Dedifferentiated amniotic fluid mesenchymal stem cell (primary cell): ENCODE measurements at regions not wholly inside any gene's neighbourhood (a gene's known extent, or its start where the extent isn't known, plus 50 kb on each side); places are given as distances from the start of the nearest gene placed in this dataset.

ENCODE experiments used
- DNase-seq: peaks from one replicate; pipeline ENCODE4 v3.0.0-alpha.2; 2016; ENCODE audit errors: extremely low spot score

DNA sequence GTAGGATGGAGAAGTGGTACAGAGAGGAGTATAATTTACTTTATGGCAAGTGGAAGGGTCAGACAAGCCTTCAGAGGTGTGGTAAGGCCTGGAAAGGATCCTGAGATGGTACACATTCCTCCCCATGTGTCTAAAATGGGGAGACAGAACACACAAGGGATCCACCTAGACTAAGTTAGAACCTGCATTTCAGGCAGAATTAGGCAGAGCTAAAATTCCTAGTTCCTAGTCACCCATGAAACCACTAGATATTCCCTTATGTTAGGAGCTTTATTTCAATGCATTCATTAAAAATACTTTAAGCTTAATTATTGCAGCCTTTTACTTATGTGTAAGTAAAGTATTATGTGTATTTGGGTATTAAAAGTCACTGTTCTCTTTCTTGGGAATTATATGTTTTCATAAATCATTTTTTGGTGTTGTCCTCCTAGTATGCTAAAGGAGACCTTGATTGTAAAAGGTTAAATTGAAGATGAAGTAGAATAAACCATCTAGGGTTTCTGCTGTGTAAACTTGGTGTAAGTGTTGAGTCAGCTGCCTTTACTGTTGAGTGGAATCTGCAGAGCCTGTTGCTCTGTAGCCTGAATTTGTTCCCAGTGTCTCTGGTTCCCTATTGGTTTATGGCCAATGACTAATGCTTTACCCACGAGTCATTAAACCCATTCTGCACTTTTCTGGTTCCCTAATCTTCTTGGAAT lies 423.2 kb downstream of the ATP23 start:
- DNase-seq, result peak; percentile 98

- no peak for DNase-seq
Observed at GRCh38 chr12:58365087-58365390, 423.7 kb downstream of the ATP23 start.

DNA sequence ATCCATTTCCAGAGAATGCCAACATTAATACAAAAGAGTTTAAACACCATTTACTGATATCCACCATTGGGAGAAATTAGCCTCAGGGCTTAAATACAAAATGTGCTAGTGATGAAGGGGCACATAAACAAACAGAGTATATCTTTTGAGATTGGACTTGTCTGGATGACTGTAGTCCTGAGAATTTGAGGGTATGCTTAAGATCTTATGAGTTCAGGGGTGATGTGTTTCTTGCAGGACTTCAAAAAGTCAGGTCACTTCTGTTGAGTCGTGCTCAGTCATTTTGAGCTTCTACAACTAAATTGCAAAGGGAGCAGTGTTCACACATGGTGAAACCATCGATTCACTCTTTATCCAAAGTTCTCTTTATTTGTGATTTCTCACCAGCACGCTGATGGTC lies 425.7 kb downstream of the ATP23 start:
- no peak for DNase-seq

DNA sequence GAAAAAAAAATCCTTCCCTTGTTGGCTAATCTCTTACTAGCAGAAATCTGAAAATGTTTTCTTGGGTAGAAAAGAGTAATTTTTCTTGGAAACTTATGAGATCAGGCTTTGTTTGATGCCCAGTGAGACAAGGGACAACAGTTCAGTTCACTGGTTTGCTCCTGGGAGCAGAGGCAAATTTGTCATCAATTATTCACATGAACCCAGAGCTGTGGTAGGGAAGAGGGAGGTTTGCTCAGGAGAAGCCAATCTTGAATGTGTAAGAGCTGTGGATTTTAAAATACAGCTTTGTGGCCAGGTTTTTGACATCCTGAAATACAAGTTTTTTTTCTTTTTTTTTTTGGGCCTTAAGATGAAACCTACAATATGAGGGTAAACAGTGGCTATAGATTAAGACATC lies 426.6 kb downstream of the ATP23 start:
- no peak for DNase-seq

DNA sequence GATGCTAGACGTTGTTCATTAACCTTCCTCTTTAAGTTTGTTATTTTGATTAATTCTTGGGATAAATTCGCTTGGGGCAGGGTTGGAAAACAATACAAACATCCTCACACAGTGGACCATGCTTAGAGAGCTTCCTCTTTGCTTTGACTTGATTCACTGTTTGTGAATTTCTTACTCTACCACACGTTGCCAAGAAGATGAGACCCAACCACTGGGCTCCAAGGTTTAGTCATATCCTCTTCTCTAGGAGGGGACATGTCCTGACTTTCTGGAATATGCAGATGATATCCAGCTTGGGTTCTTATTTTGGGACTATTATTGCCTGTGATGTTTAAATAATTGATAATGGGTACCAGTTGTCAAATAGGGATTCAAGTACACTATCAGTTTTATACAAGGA lies 428.2 kb downstream of the ATP23 start:
- DNase-seq, result no peak

- DNase-seq, result no peak
Observed at GRCh38 chr12:58372298-58372697, 430.9 kb downstream of the ATP23 start.

DNA sequence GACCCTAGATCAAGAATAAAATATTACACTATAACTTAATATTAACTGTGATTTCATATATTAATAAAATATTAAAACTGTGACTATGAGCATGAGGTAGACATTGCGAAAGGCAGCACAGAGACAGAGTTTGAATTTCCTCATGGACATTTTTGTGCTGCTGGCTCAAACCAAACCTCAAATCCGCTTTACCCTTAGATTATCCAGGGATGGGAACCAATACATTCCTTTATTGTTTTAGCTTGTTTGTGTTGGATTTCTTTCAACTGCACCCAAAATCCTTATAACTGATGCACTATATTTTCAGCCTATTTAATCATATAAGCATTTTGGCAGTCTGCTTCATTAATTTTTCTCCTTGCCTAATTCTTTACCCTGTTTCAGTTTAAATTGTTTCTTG lies 436.7 kb downstream of the ATP23 start:
- DNase-seq, result no peak

DNA sequence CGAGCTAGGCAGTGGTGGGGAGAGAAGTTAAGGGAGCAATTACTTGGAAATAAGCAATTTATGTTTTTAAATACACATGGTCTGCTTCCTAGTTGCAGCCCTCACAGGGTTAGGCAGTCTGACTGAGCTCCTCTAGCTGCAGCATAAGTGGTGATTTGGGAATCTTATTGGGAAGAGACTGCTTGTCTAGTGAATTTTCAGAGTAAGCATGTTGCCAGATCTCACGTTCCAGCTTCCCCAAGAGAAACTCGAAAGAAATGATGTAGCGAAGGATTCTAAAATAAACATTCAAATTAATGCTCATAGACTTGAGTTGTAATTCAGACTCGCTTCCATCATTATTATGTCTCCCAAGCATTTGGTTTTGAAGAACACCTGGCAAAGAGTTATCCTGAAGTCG lies 440.2 kb downstream of the ATP23 start:
- DNase-seq, result no peak

DNA sequence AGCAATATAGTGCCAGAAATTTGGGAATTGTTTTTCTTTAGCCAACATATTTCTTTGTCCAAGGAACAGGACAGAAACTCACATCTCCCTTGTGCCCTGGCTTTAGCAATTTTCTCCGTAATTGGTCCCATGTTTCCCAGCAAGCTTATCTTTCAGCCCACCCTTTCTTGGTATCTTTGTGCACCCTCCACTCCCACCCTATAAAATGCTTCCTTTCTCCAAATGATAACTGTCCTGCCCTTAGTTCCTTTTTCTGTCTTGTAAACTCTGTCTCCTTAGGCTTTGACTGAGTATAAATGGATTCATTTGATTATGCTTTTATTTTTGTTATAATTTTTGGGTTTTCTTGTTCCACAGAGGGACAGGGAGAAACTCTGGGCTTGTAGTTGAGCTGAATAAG lies 442.8 kb downstream of the ATP23 start:
- no peak for DNase-seq

DNA sequence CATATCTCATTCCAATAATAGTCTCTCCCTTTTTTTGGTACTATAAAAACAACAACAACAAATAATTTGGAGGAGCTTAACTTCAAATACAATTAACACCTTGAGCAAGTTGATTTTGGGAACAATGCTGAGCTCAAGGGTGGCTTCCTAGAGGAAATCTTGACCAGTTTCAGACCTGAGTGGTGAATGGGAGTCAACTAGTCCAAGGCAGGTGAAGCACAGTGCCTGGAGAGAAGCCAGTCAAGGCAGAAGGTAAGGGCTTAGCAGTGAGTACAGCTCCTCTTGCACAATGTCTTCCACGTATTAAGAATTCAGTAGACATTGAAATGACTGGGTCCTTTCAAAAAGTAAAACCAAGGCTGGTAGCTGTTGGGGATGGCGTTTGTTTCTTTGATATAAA lies 444.8 kb downstream of the ATP23 start:
- no peak for DNase-seq

DNA sequence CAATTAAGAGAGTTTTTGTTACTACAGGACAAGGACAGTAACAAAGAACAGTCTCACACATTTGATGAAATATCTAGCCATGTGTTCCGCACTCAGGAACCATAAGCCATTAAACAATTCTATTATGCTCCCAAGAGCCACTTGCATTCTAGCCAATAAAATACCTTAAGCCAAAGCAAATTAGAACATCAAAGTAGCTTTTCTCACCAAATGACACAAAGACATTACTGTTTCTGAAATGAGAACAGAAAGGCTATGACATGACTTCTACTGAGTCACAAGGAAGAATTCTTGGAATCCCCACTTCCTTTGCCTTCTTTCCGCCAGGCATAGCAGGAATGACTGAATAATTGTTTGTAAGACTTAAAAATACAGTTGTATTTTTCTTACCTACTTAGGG lies 445.8 kb downstream of the ATP23 start:
- no peak for DNase-seq

DNA sequence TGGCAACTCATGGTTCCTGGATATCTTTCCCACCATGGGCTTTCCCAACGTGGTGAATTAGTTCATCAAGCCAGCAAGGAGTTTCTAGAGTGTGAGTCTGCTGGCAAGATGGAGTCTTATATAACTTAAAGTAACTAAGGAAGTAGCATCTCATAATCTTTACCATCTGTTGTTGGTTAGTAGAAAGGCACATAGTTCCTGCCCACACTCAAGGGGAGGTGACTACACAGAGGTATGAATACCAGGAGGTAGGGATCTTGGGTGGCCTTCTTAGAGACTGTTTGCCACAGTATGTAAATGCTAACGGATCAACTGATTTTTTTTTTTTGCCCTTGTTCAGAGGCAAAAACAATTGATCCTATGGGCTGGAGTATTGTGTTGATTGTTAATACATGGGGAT lies 446.9 kb downstream of the ATP23 start:
- DNase-seq, result no peak

DNA sequence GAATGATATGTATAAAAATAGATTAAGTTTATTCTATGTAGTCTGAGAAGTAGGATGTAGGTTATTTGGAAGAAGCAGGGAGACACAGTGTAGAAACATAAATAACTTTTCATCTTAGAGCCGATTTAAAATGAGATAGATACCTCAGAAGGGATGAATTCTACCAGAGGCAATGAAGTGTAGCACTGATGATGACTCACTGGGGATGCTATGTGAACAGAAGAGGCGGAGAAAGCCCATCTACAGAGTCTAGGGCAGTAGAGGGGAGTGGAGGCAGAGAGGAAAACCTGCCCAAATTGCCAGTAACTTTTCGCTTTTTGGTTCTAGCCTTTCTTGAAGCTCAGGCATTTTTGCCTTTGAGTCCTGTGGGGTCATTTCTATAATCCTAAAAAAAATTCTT lies 451.8 kb downstream of the ATP23 start:
- DNase-seq, result no peak

GRCh38 chr12:58395056-58395455 lies 453.7 kb downstream of the ATP23 start:
- DNase-seq, result no peak

DNA sequence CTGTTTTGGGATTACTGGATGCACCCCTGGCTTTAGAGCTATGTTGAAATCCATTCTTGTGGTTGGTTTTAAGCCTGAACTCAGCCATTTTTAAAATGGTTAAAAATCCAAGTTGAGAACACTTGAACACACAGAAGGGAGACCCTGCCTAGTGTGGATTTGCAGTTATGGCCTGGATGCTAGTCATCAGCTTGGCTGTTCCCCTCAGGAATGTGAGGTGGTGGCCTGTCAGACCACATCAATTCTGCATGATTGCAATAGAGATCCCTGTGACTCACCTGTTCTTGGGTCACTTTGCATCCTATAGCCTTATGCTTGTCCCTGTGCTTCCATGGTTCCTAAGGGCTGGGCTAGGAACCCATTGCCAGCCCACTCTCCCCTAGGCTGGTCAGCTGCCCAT lies 454.1 kb downstream of the ATP23 start:
- no peak for DNase-seq

GRCh38 chr12:58396239-58396638 lies 454.9 kb downstream of the ATP23 start:
- no peak for DNase-seq

GRCh38 chr12:58405363-58405762 lies 464.0 kb downstream of the ATP23 start:
- no peak for DNase-seq

GRCh38 chr12:58408516-58408915 lies 467.1 kb downstream of the ATP23 start:
- DNase-seq, result no peak

GRCh38 chr12:58412461-58413060 lies 471.2 kb downstream of the ATP23 start:
- DNase-seq, result no peak

GRCh38 chr12:58413794-58414193 lies 472.4 kb downstream of the ATP23 start:
- no peak for DNase-seq

- no peak for DNase-seq
Observed at GRCh38 chr12:58414398-58414871, 473.1 kb downstream of the ATP23 start.

DNA sequence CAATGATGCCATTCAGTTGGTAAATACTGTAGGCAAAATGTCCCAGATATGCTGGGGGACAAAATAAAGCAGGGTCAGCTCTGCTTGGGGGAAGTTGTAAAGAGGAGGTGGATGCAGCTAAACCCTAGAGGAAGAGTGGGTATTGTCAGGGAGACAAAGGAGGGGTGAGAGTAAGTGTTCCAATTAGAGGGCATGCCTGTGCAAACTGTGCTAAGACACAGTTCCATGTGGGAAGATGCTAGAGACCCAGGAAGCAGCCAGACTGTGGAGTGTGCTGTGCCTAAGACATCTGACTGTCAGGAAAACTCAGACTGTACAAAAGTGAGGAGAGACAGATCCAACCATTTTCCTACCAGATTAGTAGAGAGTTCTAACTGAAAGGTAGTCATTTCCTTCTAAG lies 474.3 kb downstream of the ATP23 start:
- no peak for DNase-seq

DNA sequence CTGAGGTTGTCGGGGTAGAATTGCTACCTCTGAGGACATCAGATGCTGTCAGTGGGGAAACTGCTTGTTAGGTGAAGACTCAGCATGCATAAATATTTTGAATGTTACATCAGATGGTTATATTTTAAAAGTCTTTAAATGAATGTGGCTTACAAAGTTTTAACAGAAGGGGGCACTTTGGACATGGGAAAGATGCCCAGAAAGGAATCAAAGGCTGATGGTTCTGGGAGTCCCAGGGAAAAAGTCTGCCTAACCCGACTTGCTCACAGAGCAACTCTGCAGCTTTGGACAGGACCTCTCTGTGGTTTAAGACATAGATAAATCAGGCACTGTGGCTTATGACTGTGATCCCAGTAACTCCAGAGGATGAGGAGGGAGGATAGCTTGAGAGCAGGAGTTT lies 474.9 kb downstream of the ATP23 start:
- DNase-seq, result peak; percentile 81

- DNase-seq, result no peak
Observed at GRCh38 chr12:58419196-58419760, 477.9 kb downstream of the ATP23 start.
